Amniotic epithelial cell (primary cell): ENCODE measurements at regions not wholly inside any gene's neighbourhood (a gene's known extent, or its start where the extent isn't known, plus 50 kb on each side); places are given as distances from the start of the nearest gene placed in this dataset.

Experiments used
- DNase-seq: peaks from one replicate; pipeline ENCODE4 v3.0.0-alpha.2; 2010; ENCODE audit warnings: low read depth

GRCh38 chr2:217195016-217195415 is 335.2 kb upstream of the TNP1 start:
- no peak for DNase-seq

GRCh38 chr2:217193431-217194340 is 333.8 kb upstream of the TNP1 start:
- no peak for DNase-seq

GRCh38 chr2:217192366-217192765 is 332.5 kb upstream of the TNP1 start:
- no peak for DNase-seq

GRCh38 chr2:217189747-217190146 is 329.9 kb upstream of the TNP1 start:
- no peak for DNase-seq

GRCh38 chr2:217189131-217189530 is 329.3 kb upstream of the TNP1 start:
- DNase-seq, result no peak

GRCh38 chr2:217186668-217187159 is 326.9 kb upstream of the TNP1 start:
- no peak for DNase-seq

- DNase-seq, result no peak
Measured at GRCh38 chr2:217186152-217186551, 326.3 kb upstream of the TNP1 start.

GRCh38 chr2:217185265-217185995 is 325.6 kb upstream of the TNP1 start:
- DNase-seq, result no peak

GRCh38 chr2:217184242-217184641 is 324.4 kb upstream of the TNP1 start:
- DNase-seq, result no peak

- DNase-seq, result no peak
Measured at GRCh38 chr2:217183471-217183870, 323.6 kb upstream of the TNP1 start.

GRCh38 chr2:217182926-217183325 is 323.1 kb upstream of the TNP1 start:
- DNase-seq, result no peak

GRCh38 chr2:217181512-217181911 is 321.6 kb upstream of the TNP1 start:
- no peak for DNase-seq

GRCh38 chr2:217179854-217180253 is 320.0 kb upstream of the TNP1 start:
- DNase-seq, result peak; percentile 16

- no peak for DNase-seq
Measured at GRCh38 chr2:217178341-217178740, 318.5 kb upstream of the TNP1 start.

GRCh38 chr2:217177720-217178119 is 317.9 kb upstream of the TNP1 start:
- DNase-seq, result no peak

GRCh38 chr2:217171874-217172273 is 312.0 kb upstream of the TNP1 start:
- DNase-seq, result no peak

- no peak for DNase-seq
Measured at GRCh38 chr2:217168496-217168895, 308.6 kb upstream of the TNP1 start.

GRCh38 chr2:217167531-217167930 is 307.7 kb upstream of the TNP1 start:
- no peak for DNase-seq

GRCh38 chr2:217166241-217166850 is 306.5 kb upstream of the TNP1 start:
- DNase-seq, result peak; percentile 66

GRCh38 chr2:217165547-217165946 is 305.7 kb upstream of the TNP1 start:
- DNase-seq, result no peak

- no peak for DNase-seq
Measured at GRCh38 chr2:217163987-217164386, 304.1 kb upstream of the TNP1 start.

- DNase-seq, result peak; percentile 90
Measured at GRCh38 chr2:217162533-217162932, 302.7 kb upstream of the TNP1 start.
